Kidney (tissue), 13 donors: ENCODE measurements at regions not wholly inside any gene's neighbourhood (a gene's known extent, or its start where the extent isn't known, plus 50 kb on each side); places are given as distances from the start of the nearest gene placed in this dataset.
A peak's percentile ranks its signal among the peaks of the same experiment; 100 is the strongest.

Source experiments
- DNase-seq, 5 donors: peaks; one replicate each; pipeline ENCODE4 v3.0.0-alpha.2; 2013 to 2020
- FAIRE-seq: peaks from 2 replicates; lab custom pipeline; 2012; peaks lifted over from hg19 to GRCh38; lab: Jason Lieb, UNC
- H3K27ac ChIP-seq, 2 donors: one replicate each; pipeline ENCODE4 v1.7.0; 2013; ENCODE audit warnings: low read depth in 2 of 2, low read length in 2 of 2, inconsistent platforms in 1 of 2
- H3K27me3 ChIP-seq: one replicate; pipeline ENCODE4 v1.7.1; 2013; ENCODE audit warnings: low read length, inconsistent platforms; ENCODE audit not compliant: control insufficient read depth, insufficient read depth
- H3K36me3 ChIP-seq, 3 donors: one replicate each; pipeline versions ENCODE4 v1.7.0 to v1.7.1; 2013; ENCODE audit warnings: low read length in 3 of 3, control low read depth in 1 of 3, inconsistent platforms in 1 of 3; ENCODE audit not compliant: insufficient read depth in 3 of 3, control insufficient read depth in 2 of 3
- H3K4me1 ChIP-seq, 3 donors: one replicate each; pipeline versions ENCODE4 v1.7.0 to v1.7.1; 2013; ENCODE audit warnings: low read length in 3 of 3, inconsistent platforms in 1 of 3, low read depth in 1 of 3; ENCODE audit not compliant: control insufficient read depth in 2 of 3, insufficient read depth in 2 of 3
- H3K4me3 ChIP-seq, 3 donors: one replicate each; pipeline versions ENCODE4 v1.7.0 to v1.8.1; 2013; ENCODE audit warnings: low read length in 3 of 3, control low read depth in 1 of 3, inconsistent platforms in 1 of 3
- H3K9ac ChIP-seq, 3 donors: one replicate each; pipeline versions ENCODE4 v1.7.0 to v1.7.1; 2013; ENCODE audit warnings: low read length in 3 of 3, control low read depth in 1 of 3, inconsistent platforms in 1 of 3
- H3K9me3 ChIP-seq, 3 donors: one replicate each; pipeline versions ENCODE4 v1.7.0 to v1.7.1; 2013; ENCODE audit warnings: low read length in 3 of 3, control low read depth in 1 of 3, inconsistent platforms in 1 of 3; ENCODE audit not compliant: control insufficient read depth in 2 of 3, insufficient read depth in 1 of 3
- CTCF ChIP-seq: IDR thresholded peaks from 3 replicates; pipeline ENCODE4 v1.5.1; 2012; ENCODE audit warnings: mild to moderate bottlenecking, moderate library complexity, borderline replicate concordance; ENCODE audit not compliant: insufficient read depth; ENCODE audit errors: extremely low read depth
- intact Hi-C: fragments of 100-400 bp; cut with DNase I; formaldehyde crosslinking; loops from one replicate; pipeline ENCODE4 v1.11.1; 2022
- donor health status: control.
- donor health status: control.
- donor health status: control.
- donor health status: control.
- donor health status: control.
- donor health status: DM: yes; HTN: yes; CAD: no.
- donor health status: Normal renal cell carcinoma (clear cell type).

- FAIRE-seq (no peak), DNase-seq (no peak)
- Histone ChIP-seq H3K27me3 (no peaks in the 10 kb centered on the region), H3K9me3 (no peaks in the 10 kb centered on the region), H3K4me3 (peak overlapping the region in 2 of 3 donors; percentile 1 to 7), H3K9ac (no peak overlapping the region), H3K4me1 (no peaks in the 10 kb centered on the region), H3K27ac (no peak overlapping the region), H3K36me3 (no peaks in the 10 kb centered on the region)
- intact Hi-C loops: no loop called here
- no peak for TF ChIP-seq CTCF
These were observed 421.3 kb downstream of the ZFHX3 start for GRCh38 chr16:72626623-72627022.

DNA sequence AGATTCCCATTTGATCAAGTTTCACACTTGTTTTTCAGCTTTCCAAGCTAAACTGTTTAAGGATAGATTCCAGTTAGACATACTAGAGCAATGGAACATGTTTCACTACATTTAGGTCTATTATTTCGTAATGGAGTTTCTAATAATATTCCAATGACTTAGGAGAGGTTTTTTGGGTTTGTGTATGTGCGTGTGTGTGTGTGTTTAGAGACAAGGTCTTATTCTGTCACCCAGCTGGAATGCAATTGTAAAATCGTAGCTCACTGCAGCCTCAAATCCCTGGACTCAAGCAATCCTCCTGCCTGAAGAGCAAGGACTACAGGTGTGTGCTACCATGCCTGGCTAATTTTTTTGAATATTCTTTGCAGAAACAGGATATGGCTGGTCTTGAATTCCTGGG lies 426.3 kb downstream of the ZFHX3 start:
- Histone ChIP-seq H3K9ac (no peak overlapping the region), H3K9me3 (no peaks in the 10 kb centered on the region), H3K4me1 (no peaks in the 10 kb centered on the region), H3K4me3 (no peak overlapping the region), H3K27ac (no peak overlapping the region), H3K27me3 (no peaks in the 10 kb centered on the region), H3K36me3 (no peaks in the 10 kb centered on the region)
- no peak for TF ChIP-seq CTCF
- intact Hi-C loops: no loop called here
- FAIRE-seq (no peak), DNase-seq (no peak)

DNA sequence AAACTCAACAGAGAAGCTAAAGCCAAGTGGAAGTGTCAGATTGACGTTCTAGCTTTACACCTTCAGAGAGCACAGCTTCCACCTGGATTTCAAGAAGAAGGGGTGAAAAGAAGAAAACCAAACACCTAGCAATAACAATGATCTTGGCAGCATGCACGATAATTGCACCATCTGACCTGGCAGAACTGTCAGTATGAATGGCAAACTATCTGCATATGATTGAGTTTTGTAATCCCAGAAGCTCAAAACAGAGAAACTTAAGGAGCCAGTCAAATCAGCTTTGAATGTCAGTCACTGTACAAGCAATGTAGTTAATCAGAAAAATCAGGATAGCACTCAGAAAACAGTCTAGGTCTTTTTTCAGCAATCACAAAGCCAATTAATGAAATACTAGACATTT lies 427.1 kb downstream of the ZFHX3 start:
- H3K4me1 ChIP-seq: no peaks in the 10 kb centered on the region
- no peak for TF ChIP-seq CTCF
- H3K36me3 ChIP-seq: no peaks in the 10 kb centered on the region
- no peak for FAIRE-seq
- intact Hi-C loops: no loop called here
- H3K9ac ChIP-seq: no peak overlapping the region
- H3K27me3 ChIP-seq: no peaks in the 10 kb centered on the region
- H3K4me3 ChIP-seq: no peak overlapping the region
- DNase-seq: no peak
- no peaks in the 10 kb centered on the region for H3K9me3 ChIP-seq
- no peak overlapping the region for H3K27ac ChIP-seq

GRCh38 chr16:72620348-72620747 lies 427.6 kb downstream of the ZFHX3 start:
- intact Hi-C loops: no loop called here
- H3K36me3 ChIP-seq: no peaks in the 10 kb centered on the region
- H3K9me3 ChIP-seq: no peaks in the 10 kb centered on the region
- TF ChIP-seq CTCF: no peak
- H3K4me1 ChIP-seq: no peaks in the 10 kb centered on the region
- FAIRE-seq (no peak), DNase-seq (no peak)
- no peak overlapping the region for H3K9ac ChIP-seq
- no peaks in the 10 kb centered on the region for H3K27me3 ChIP-seq
- no peak overlapping the region for H3K4me3 ChIP-seq
- H3K27ac ChIP-seq: no peak overlapping the region
